ENCODE measurements at regions not wholly inside any gene's neighbourhood (a gene's known extent, or its start where the extent isn't known, plus 50 kb on each side); places are given as distances from the start of the nearest gene placed in this dataset.
A peak's percentile ranks its signal among the peaks of the same experiment; 100 is the strongest.
"Not testable (repeated sequence)": the region's sequence is repeated elsewhere in the genome, so short reads cannot be mapped to it uniquely, and the experiment has no call there.

DNA sequence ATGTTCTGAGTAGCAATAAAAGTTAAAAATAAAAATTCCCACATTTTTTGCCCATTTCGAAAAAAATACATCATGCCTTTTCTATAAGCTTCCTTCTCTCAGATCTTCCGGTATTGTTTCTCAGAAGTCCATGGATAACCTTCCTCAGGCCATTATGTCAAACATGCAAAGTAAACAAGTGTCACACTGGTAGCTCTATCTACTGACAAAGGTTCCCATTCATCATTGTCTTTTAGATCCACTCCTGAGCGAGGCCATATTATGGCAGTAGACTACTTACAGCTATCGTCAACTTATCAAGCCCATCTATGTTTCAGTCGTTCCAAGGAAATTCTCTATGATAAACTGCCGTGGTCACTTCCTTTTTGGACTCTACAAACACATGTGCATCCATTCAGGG is 1068.2 kb downstream of the GLUD2 start:
- TF ChIP-seq, protein P1, sequence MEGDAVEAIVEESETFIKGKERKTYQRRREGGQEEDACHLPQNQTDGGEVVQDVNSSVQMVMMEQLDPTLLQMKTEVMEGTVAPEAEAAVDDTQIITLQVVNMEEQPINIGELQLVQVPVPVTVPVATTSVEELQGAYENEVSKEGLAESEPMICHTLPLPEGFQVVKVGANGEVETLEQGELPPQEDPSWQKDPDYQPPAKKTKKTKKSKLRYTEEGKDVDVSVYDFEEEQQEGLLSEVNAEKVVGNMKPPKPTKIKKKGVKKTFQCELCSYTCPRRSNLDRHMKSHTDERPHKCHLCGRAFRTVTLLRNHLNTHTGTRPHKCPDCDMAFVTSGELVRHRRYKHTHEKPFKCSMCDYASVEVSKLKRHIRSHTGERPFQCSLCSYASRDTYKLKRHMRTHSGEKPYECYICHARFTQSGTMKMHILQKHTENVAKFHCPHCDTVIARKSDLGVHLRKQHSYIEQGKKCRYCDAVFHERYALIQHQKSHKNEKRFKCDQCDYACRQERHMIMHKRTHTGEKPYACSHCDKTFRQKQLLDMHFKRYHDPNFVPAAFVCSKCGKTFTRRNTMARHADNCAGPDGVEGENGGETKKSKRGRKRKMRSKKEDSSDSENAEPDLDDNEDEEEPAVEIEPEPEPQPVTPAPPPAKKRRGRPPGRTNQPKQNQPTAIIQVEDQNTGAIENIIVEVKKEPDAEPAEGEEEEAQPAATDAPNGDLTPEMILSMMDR (IDR thresholded peaks at IDR 0.05), result no peak
- no peak overlapping the region for H3K27ac ChIP-seq
- no peak for DNase-seq (ENCODE audit: low spot score)
- no peak overlapping the region for H3K4me3 ChIP-seq

DNA sequence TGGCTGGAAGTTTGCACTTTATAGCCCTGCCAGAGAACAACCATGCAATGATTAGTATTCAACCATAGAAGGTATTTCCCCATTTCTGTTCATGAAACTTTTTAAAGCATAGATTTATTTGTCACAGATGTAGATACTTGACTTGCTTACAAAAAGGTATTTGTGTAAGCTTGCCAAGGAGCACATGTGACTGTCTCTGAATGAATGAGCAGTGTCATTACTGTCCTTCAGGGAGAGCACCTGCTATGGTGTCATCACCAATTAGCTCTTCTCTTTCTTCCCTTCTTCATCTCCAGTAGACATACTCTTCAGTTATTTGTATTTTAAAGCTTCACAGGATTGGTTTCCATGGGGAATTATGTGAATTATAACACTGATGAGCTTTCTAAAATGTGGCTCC is 1064.7 kb upstream of the GRIA3 start:
- H3K27ac ChIP-seq, result no peak overlapping the region
- TF ChIP-seq, protein P1 (IDR thresholded peaks at IDR 0.05), result no peak
- no peak overlapping the region for H3K4me3 ChIP-seq
- no peak for DNase-seq (ENCODE audit: low spot score)

DNA sequence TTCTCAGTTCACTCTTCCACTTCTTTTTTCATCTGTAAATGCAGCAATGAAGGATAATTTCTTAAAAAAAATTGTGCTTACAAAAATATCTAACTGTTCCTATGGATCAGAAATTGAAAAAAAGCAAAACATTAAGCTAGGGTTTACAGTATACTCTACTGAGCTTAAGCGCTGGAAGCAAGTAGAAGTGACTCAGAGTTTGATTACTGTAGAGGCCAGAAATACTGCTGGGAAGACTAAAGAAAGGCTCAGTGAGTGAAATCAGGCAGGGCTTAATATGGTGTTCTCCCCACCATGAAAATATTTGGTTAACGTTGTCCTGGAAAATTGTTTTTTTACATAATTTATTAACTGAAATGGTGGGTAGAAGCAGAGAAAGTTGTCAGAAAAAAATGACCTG is 1061.8 kb upstream of the GRIA3 start:
- TF ChIP-seq, protein P1 (IDR thresholded peaks at IDR 0.05), result no peak
- H3K4me3 ChIP-seq, result no peak overlapping the region
- DNase-seq (ENCODE audit: low spot score), result no peak
- no peak overlapping the region for H3K27ac ChIP-seq

DNA sequence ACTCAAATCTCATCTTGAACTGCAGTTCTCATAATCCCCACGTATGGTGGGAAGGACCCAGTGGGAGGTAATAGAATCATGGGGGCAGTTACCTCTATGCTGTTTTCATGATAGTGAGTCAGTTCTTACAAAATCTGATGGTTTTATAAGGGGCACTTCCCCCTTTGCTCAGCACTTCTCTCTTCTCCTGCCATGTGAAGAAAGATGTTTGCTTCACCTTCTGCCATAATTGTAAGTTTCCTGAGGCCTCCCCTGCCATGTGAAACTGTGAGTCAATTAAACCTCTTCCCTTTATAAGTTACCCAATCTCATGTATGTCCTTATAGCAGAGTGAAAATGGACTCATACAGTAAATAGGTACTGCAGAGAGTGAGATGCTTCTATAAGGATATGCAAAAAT is 1050.6 kb upstream of the GRIA3 start:
- no peak overlapping the region for H3K4me3 ChIP-seq
- H3K27ac ChIP-seq, result no peak overlapping the region
- TF ChIP-seq, protein P1 (IDR thresholded peaks at IDR 0.05), result no peak
- no peak for DNase-seq (ENCODE audit: low spot score)

DNA sequence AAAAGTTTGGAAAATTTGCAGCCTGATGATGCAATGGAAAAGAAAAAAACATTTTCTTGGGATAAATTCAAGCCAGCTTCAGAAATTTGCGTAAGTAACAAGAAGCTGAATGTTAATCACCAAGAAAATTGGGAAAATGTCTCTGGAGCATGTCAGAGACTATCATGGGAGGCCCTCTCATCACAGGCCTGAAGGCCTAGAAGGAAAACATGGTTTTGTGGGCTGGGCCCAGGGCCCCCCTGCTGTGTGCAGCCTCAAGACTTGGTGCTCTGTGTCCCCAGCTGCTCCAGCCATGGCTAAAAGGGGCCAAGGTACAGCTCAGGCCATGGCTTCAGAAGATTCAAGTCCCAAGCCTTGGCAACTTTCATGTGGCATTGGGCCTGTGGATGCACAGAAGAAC is 1049.8 kb upstream of the GRIA3 start:
- no peak for DNase-seq (ENCODE audit: low spot score)
- TF ChIP-seq, protein P1 (IDR thresholded peaks at IDR 0.05), result no peak
- no peak overlapping the region for H3K4me3 ChIP-seq
- H3K27ac ChIP-seq, result peak overlapping the region in 1 of 2 donors; percentile 28

DNA sequence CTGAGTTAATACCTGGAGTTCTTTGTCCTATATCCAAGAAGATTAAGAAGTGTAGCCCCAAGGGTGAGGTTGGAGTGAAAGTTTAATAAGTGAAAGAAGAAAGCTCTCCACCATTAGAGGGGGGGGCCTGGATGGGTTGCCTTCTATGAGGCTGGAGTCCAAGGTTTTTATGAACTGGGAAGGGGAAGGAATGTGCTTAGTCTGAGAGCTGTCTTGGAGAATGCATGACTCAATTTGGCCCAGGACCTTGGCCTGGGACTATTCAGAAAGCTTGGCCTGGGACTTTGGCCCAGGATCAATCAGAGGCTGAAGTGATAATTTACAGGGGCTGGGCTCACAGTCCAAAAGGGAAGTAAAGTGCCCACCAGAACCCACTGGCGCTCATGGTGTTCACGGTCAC is 1049.0 kb upstream of the GRIA3 start:
- Histone ChIP-seq H3K27ac (no peak overlapping the region), H3K4me3 (no peak overlapping the region)
- DNase-seq (ENCODE audit: low spot score), result no peak
- TF ChIP-seq, protein P1 (IDR thresholded peaks at IDR 0.05), result no peak

DNA sequence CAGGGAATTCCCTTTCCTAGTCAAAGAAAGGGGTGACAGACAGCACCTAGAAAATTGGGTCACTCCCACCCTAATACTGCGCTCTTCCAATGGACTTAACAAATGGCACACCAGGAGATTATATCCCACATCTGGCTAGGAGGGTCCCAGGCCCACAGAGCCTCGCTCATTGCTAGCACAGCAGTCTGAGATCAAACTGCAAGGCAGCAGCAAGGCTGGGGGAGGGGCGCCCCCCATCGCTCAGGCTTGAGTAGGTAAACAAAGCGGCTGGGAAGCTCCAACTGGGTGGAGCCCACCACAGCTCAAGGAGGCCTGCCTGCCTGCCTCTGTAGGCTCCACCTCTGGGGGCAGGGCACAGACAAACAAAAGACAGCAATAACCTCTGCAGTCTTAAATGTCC is 1043.9 kb upstream of the GRIA3 start:
- not testable (repeated sequence) for H3K27ac ChIP-seq; H3K4me3 ChIP-seq; DNase-seq (ENCODE audit: low spot score)

DNA sequence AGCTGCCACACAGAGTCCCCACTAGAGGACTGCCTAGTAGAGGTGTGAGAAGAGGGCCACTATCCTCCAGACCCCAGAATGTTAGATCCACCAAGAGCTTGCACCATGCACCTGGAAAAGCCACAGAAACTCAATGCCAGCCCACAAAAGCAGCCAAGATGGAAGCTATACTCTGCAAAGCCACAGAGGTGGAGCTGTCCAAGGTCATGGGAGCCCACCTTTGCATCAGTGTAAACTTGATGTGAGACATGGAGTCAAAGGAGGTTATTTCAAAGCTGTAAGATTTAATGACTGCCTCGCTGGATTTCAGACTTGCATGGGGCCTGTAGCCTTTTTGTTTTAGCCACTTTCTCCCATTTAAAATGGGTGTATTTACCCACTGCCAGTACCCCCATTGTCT is 1030.1 kb upstream of the GRIA3 start:
- no peak for DNase-seq (ENCODE audit: low spot score)
- Histone ChIP-seq H3K4me3 (no peak overlapping the region), H3K27ac (no peak overlapping the region)
- TF ChIP-seq, protein P1 (IDR thresholded peaks at IDR 0.05), result no peak

Data from coronary artery (tissue), 2 donors.